Kidney epithelial cell (primary cell): ENCODE measurements at regions not wholly inside any gene's neighbourhood (a gene's known extent, or its start where the extent isn't known, plus 50 kb on each side); places are given as distances from the start of the nearest gene placed in this dataset.

ENCODE experiments used
- DNase-seq: peaks from one replicate; pipeline ENCODE4 v3.0.0-alpha.2; 2010; ENCODE audit warnings: low read depth
- H3K27me3 ChIP-seq: 2 replicates; pipeline ENCODE4 v1.6.0; 2011; ENCODE audit warnings: low read length; ENCODE audit not compliant: control insufficient read depth, insufficient read depth
- H3K36me3 ChIP-seq: 2 replicates; pipeline ENCODE4 v1.5.1; 2011; ENCODE audit warnings: low read length; ENCODE audit not compliant: control insufficient read depth, insufficient read depth
- H3K4me3 ChIP-seq: 2 replicates; pipeline ENCODE4 v1.5.1; 2011; ENCODE audit warnings: low read depth, mild to moderate bottlenecking, control low read depth, low read length
- CTCF ChIP-seq: IDR thresholded peaks from 2 replicates; pipeline ENCODE4 v1.5.1; 2011; ENCODE audit warnings: mild to moderate bottlenecking, moderate library complexity, low read length, control low read depth, inconsistent platforms; ENCODE audit not compliant: insufficient read depth, poor library complexity, severe bottlenecking

GRCh38 chr6:145445674-145446073 lies 289.6 kb downstream of the EPM2A start:
- TF ChIP-seq CTCF: no peak
- no peak for DNase-seq
- Histone ChIP-seq H3K27me3 (no peaks in the 10 kb centered on the region), H3K36me3 (no peaks in the 10 kb centered on the region), H3K4me3 (no peak overlapping the region)

GRCh38 chr6:145451029-145451428 lies 284.3 kb downstream of the EPM2A start:
- Histone ChIP-seq H3K27me3 (no peaks in the 10 kb centered on the region), H3K36me3 (no peaks in the 10 kb centered on the region), H3K4me3 (no peak overlapping the region)
- no peak for DNase-seq
- TF ChIP-seq CTCF: no peak

GRCh38 chr6:145453376-145453775 lies 281.9 kb downstream of the EPM2A start:
- TF ChIP-seq CTCF: peak; percentile 28
- Histone ChIP-seq H3K4me3 (no peak overlapping the region), H3K36me3 (no peaks in the 10 kb centered on the region), H3K27me3 (no peaks in the 10 kb centered on the region)
- no peak for DNase-seq

GRCh38 chr6:145454006-145454405 lies 281.3 kb downstream of the EPM2A start:
- no peak for DNase-seq

GRCh38 chr6:145457556-145457955 lies 277.8 kb downstream of the EPM2A start:
- no peak for DNase-seq
- no peaks in the 10 kb centered on the region for H3K36me3 ChIP-seq
- TF ChIP-seq CTCF: no peak
- no peaks in the 10 kb centered on the region for H3K27me3 ChIP-seq
- H3K4me3 ChIP-seq: no peak overlapping the region

More at GRCh38 chr6:145454006-145454405, 281.3 kb downstream of the EPM2A start:
- Histone ChIP-seq H3K36me3 (no peaks in the 10 kb centered on the region), H3K4me3 (no peak overlapping the region), H3K27me3 (no peaks in the 10 kb centered on the region)
- TF ChIP-seq CTCF: no peak

- TF ChIP-seq CTCF: no peak
- Histone ChIP-seq H3K27me3 (no peaks in the 10 kb centered on the region), H3K36me3 (no peaks in the 10 kb centered on the region), H3K4me3 (no peak overlapping the region)
- DNase-seq: no peak
These were observed 266.8 kb downstream of the EPM2A start for GRCh38 chr6:145468534-145468933.
